Brain microvascular endothelial cell (primary cell): ENCODE measurements at regions not wholly inside any gene's neighbourhood (a gene's known extent, or its start where the extent isn't known, plus 50 kb on each side); places are given as distances from the start of the nearest gene placed in this dataset.

Source experiments
- DNase-seq: peaks from one replicate; pipeline ENCODE4 v3.0.0-alpha.2; 2020
- H3K27ac ChIP-seq: fragments of 250-450 bp; sonication (Bioruptor Pico); 2 replicates; pipeline ENCODE4 v1.5.1; 2020; ENCODE audit warnings: mild to moderate bottlenecking, moderate library complexity
- H3K27me3 ChIP-seq: fragments of 250-450 bp; sonication (Bioruptor Pico); replicated peaks from 2 replicates; pipeline ENCODE4 v1.5.1; 2020; ENCODE audit warnings: mild to moderate bottlenecking
- H3K36me3 ChIP-seq: fragments of 250-450 bp; sonication (Bioruptor Pico); replicated peaks from 2 replicates; pipeline ENCODE4 v1.5.1; 2020; ENCODE audit warnings: mild to moderate bottlenecking
- H3K4me3 ChIP-seq: 2 replicates; pipeline ENCODE4 v1.5.1; 2011; ENCODE audit warnings: low read depth, mild to moderate bottlenecking, control low read depth, low read length, moderate library complexity
- CTCF ChIP-seq: IDR thresholded peaks from 2 replicates; pipeline ENCODE4 v1.5.1; 2011; ENCODE audit warnings: low read depth, mild to moderate bottlenecking, moderate library complexity, low read length, control low read depth, inconsistent platforms; ENCODE audit errors: missing control alignments
- in situ Hi-C: cut with HindIII; loops from 2 replicates; pipeline ENCODE4 v1.10.0; 2017; ENCODE audit warnings: low sequenced_read_pairs, low pct_ligation_motif_present

- DNase-seq = no peak
- no peak for TF ChIP-seq CTCF
- in situ Hi-C loops = no loop called here
- Histone ChIP-seq H3K27ac (no peak overlapping the region), H3K27me3 (no peaks in the 10 kb centered on the region), H3K36me3 (no peaks in the 10 kb centered on the region), H3K4me3 (no peak overlapping the region)
Measured at GRCh38 chr11:123251657-123252344, 56.8 kb upstream of the CLMP start.

- Histone ChIP-seq H3K36me3 (no peaks in the 10 kb centered on the region), H3K27ac (no peak overlapping the region), H3K4me3 (no peak overlapping the region), H3K27me3 (no peaks in the 10 kb centered on the region)
- TF ChIP-seq CTCF = no peak
- in situ Hi-C loops = no loop called here
- DNase-seq = no peak
Measured at GRCh38 chr11:123250892-123251656, 56.0 kb upstream of the CLMP start.

GRCh38 chr11:123249354-123249753 lies 54.3 kb upstream of the CLMP start:
- no peak overlapping the region for H3K4me3 ChIP-seq
- H3K27me3 ChIP-seq = no peaks in the 10 kb centered on the region
- H3K36me3 ChIP-seq = no peaks in the 10 kb centered on the region
- H3K27ac ChIP-seq = no peak overlapping the region
- no peak for DNase-seq
- in situ Hi-C loops = loop anchor here (25.0 kb wide), 1 partner anchor 137 kb away; no protein-coding TSS in a partner anchor
- TF ChIP-seq CTCF = no peak

GRCh38 chr11:123247813-123248379 lies 52.8 kb upstream of the CLMP start:
- no peak for TF ChIP-seq CTCF
- Histone ChIP-seq H3K4me3 (no peak overlapping the region), H3K27ac (no peak overlapping the region), H3K27me3 (no peaks in the 10 kb centered on the region), H3K36me3 (no peaks in the 10 kb centered on the region)
- in situ Hi-C loops = loop anchor here (25.0 kb wide), 1 partner anchor 136 kb away; no protein-coding TSS in a partner anchor
- DNase-seq = no peak

- no peak for DNase-seq
- no peak for TF ChIP-seq CTCF
- H3K27ac ChIP-seq = no peak overlapping the region
- in situ Hi-C loops = loop anchor here (25.0 kb wide), 1 partner anchor 135 kb away; no protein-coding TSS in a partner anchor
- H3K27me3 ChIP-seq = no peaks in the 10 kb centered on the region
- no peaks in the 10 kb centered on the region for H3K36me3 ChIP-seq
- no peak overlapping the region for H3K4me3 ChIP-seq
Measured at GRCh38 chr11:123247496-123247799, 52.4 kb upstream of the CLMP start.
